ENCODE measurements at regions not wholly inside any gene's neighbourhood (a gene's known extent, or its start where the extent isn't known, plus 50 kb on each side); places are given as distances from the start of the nearest gene placed in this dataset.

- Histone ChIP-seq H3K36me3 (ENCODE audit: control insufficient read depth, insufficient read depth, low read length) (no peaks in the 10 kb centered on the region), H3K4me3 (ENCODE audit: low read depth, low read length) (no peak overlapping the region), H3K27me3 (ENCODE audit: control insufficient read depth, insufficient read depth, low read length) (no peaks in the 10 kb centered on the region)
- FAIRE-seq (no peak), DNase-seq (ENCODE audit: low read depth) (no peak)
- TF ChIP-seq CTCF (IDR thresholded peaks at IDR 0.05; ENCODE audit: insufficient read depth, low read length, severe bottlenecking), result no peak
These were observed 59.8 kb upstream of the ZBED3 start for GRCh38 chr5:77146896-77147295.

GRCh38 chr5:77145666-77146065 is 58.6 kb upstream of the ZBED3 start:
- peak; percentile 60 for DNase-seq (ENCODE audit: low read depth)
- Histone ChIP-seq H3K36me3 (ENCODE audit: control insufficient read depth, insufficient read depth, low read length) (no peaks in the 10 kb centered on the region), H3K27me3 (ENCODE audit: control insufficient read depth, insufficient read depth, low read length) (no peaks in the 10 kb centered on the region), H3K4me3 (ENCODE audit: low read depth, low read length) (no peak overlapping the region)
- TF ChIP-seq CTCF (IDR thresholded peaks at IDR 0.05; ENCODE audit: insufficient read depth, low read length, severe bottlenecking), result no peak
- FAIRE-seq, result no peak

GRCh38 chr5:77144837-77145139 is 57.7 kb upstream of the ZBED3 start:
- TF ChIP-seq CTCF (IDR thresholded peaks at IDR 0.05; ENCODE audit: insufficient read depth, low read length, severe bottlenecking), result no peak
- DNase-seq (ENCODE audit: low read depth), result no peak
- no peaks in the 10 kb centered on the region for H3K27me3 ChIP-seq (ENCODE audit: control insufficient read depth, insufficient read depth, low read length)
- no peak for FAIRE-seq
- H3K4me3 ChIP-seq (ENCODE audit: low read depth, low read length), result no peak overlapping the region
- H3K36me3 ChIP-seq (ENCODE audit: control insufficient read depth, insufficient read depth, low read length), result no peaks in the 10 kb centered on the region

GRCh38 chr5:77143998-77144836 is 57.1 kb upstream of the ZBED3 start:
- DNase-seq (ENCODE audit: low read depth) (peak; percentile 65), FAIRE-seq (no peak)
- Histone ChIP-seq H3K27me3 (ENCODE audit: control insufficient read depth, insufficient read depth, low read length) (no peaks in the 10 kb centered on the region), H3K36me3 (ENCODE audit: control insufficient read depth, insufficient read depth, low read length) (no peaks in the 10 kb centered on the region), H3K4me3 (ENCODE audit: low read depth, low read length) (no peak overlapping the region)
- TF ChIP-seq CTCF (IDR thresholded peaks at IDR 0.05; ENCODE audit: insufficient read depth, low read length, severe bottlenecking), result peak; percentile 91

GRCh38 chr5:77140350-77140749 is 53.3 kb upstream of the ZBED3 start:
- H3K27me3 ChIP-seq (ENCODE audit: control insufficient read depth, insufficient read depth, low read length), result peaks cover 4% of the 10 kb centered on the region
- TF ChIP-seq CTCF (IDR thresholded peaks at IDR 0.05; ENCODE audit: insufficient read depth, low read length, severe bottlenecking), result no peak
- no peaks in the 10 kb centered on the region for H3K36me3 ChIP-seq (ENCODE audit: control insufficient read depth, insufficient read depth, low read length)
- FAIRE-seq, result no peak
- no peak for DNase-seq (ENCODE audit: low read depth)
- H3K4me3 ChIP-seq (ENCODE audit: low read depth, low read length), result no peak overlapping the region

- DNase-seq (ENCODE audit: low read depth) (peak; percentile 4), FAIRE-seq (no peak)
- peaks cover 8% of the 10 kb centered on the region for H3K27me3 ChIP-seq (ENCODE audit: control insufficient read depth, insufficient read depth, low read length)
These were observed 51.9 kb upstream of the ZBED3 start for GRCh38 chr5:77139001-77139400.

More at GRCh38 chr5:77139001-77139400, 51.9 kb upstream of the ZBED3 start:
- Histone ChIP-seq H3K36me3 (ENCODE audit: control insufficient read depth, insufficient read depth, low read length) (no peaks in the 10 kb centered on the region), H3K4me3 (ENCODE audit: low read depth, low read length) (no peak overlapping the region)
- no peak for TF ChIP-seq CTCF (IDR thresholded peaks at IDR 0.05; ENCODE audit: insufficient read depth, low read length, severe bottlenecking)

Measured in bronchial epithelial cell (primary cell).